Parathyroid adenoma (tissue), 2 donors: ENCODE measurements at regions not wholly inside any gene's neighbourhood (a gene's known extent, or its start where the extent isn't known, plus 50 kb on each side); places are given as distances from the start of the nearest gene placed in this dataset.
"Not testable (repeated sequence)": the region's sequence is repeated elsewhere in the genome, so short reads cannot be mapped to it uniquely, and the experiment has no call there.

ENCODE experiments used
- H2AFZ ChIP-seq: fragments of 300-600 bp; sonication (generic); one replicate; pipeline ENCODE4 v1.7.0; 2017; ENCODE audit warnings: antibody characterized with exemption, mild to moderate bottlenecking
- H3K27ac ChIP-seq: fragments of 300-600 bp; sonication (generic); one replicate; pipeline ENCODE4 v1.7.0; 2017
- H3K27me3 ChIP-seq: fragments of 300-600 bp; sonication (generic); one replicate; pipeline ENCODE4 v1.7.0; 2017; ENCODE audit warnings: low read length; ENCODE audit not compliant: control insufficient read depth, insufficient read depth
- H3K36me3 ChIP-seq: fragments of 300-600 bp; sonication (generic); one replicate; pipeline ENCODE4 v1.7.0; 2017; ENCODE audit warnings: low read length; ENCODE audit not compliant: control insufficient read depth, insufficient read depth
- H3K4me1 ChIP-seq: fragments of 300-600 bp; sonication (generic); one replicate; pipeline ENCODE4 v1.7.0; 2017; ENCODE audit warnings: control low read depth
- H3K4me2 ChIP-seq: fragments of 300-600 bp; sonication (generic); one replicate; pipeline ENCODE4 v1.7.0; 2017; ENCODE audit warnings: low read length
- H3K4me3 ChIP-seq: fragments of 300-600 bp; sonication (generic); one replicate; pipeline ENCODE4 v1.7.0; 2017; ENCODE audit warnings: low read depth, low read length
- H3K79me2 ChIP-seq: fragments of 300-600 bp; sonication (generic); one replicate; pipeline ENCODE4 v1.7.0; 2017; ENCODE audit warnings: control low read depth
- H3K9ac ChIP-seq: fragments of 300-600 bp; sonication (generic); one replicate; pipeline ENCODE4 v1.7.0; 2017; ENCODE audit warnings: mild to moderate bottlenecking
- H3K9me3 ChIP-seq: fragments of 300-600 bp; sonication (generic); one replicate; pipeline ENCODE4 v1.7.0; 2017; ENCODE audit warnings: low read length; ENCODE audit not compliant: control insufficient read depth
- CTCF ChIP-seq: fragments of 300-600 bp; sonication (generic); IDR thresholded peaks from one replicate; pipeline ENCODE4 v1.7.0; 2017; ENCODE audit warnings: antibody characterized with exemption, mild to moderate bottlenecking
- donor health status: primary hyperparathyroidism.

- H3K4me3 ChIP-seq = no peak overlapping the region
- no peak overlapping the region for H3K4me2 ChIP-seq
- no peak overlapping the region for H3K27ac ChIP-seq
- no peaks in the 10 kb centered on the region for H3K27me3 ChIP-seq
- H3K9me3 ChIP-seq = no peaks in the 10 kb centered on the region
- peaks cover 40% of the 10 kb centered on the region for H3K4me1 ChIP-seq
- H3K9ac ChIP-seq = no peak overlapping the region
- no peak for TF ChIP-seq CTCF
- H2AFZ ChIP-seq = no peak overlapping the region
- H3K79me2 ChIP-seq = no peaks in the 10 kb centered on the region
- no peaks in the 10 kb centered on the region for H3K36me3 ChIP-seq
These were observed 67.3 kb upstream of the DDR1 start for GRCh38 chr6:30816791-30817739.

- not testable (repeated sequence) for H3K9ac ChIP-seq, H3K4me2 ChIP-seq, H3K79me2 ChIP-seq, H3K9me3 ChIP-seq, H3K27me3 ChIP-seq, H3K36me3 ChIP-seq, H3K27ac ChIP-seq, H3K4me3 ChIP-seq, H2AFZ ChIP-seq
- H3K4me1 ChIP-seq = peaks cover 40% of the 10 kb centered on the region
These were observed 68.0 kb upstream of the DDR1 start for GRCh38 chr6:30816296-30816695.

GRCh38 chr6:30815041-30815742 lies 69.1 kb upstream of the DDR1 start:
- Histone ChIP-seq H3K27ac (peak overlapping the region; percentile 20), H3K4me1 (peaks cover 47% of the 10 kb centered on the region)
- H3K36me3 ChIP-seq, H2AFZ ChIP-seq, H3K4me2 ChIP-seq, H3K27me3 ChIP-seq, H3K9me3 ChIP-seq, H3K79me2 ChIP-seq, H3K4me3 ChIP-seq, H3K9ac ChIP-seq: not testable (repeated sequence)

- Histone ChIP-seq H3K9me3 (no peaks in the 10 kb centered on the region), H3K27ac (peak overlapping the region; percentile 20), H2AFZ (peak overlapping the region; percentile 76), H3K79me2 (no peaks in the 10 kb centered on the region), H3K4me1 (peaks cover 43% of the 10 kb centered on the region), H3K9ac (no peak overlapping the region), H3K4me3 (no peak overlapping the region), H3K27me3 (no peaks in the 10 kb centered on the region), H3K36me3 (no peaks in the 10 kb centered on the region), H3K4me2 (no peak overlapping the region)
- TF ChIP-seq CTCF = no peak
These were observed 69.9 kb upstream of the DDR1 start for GRCh38 chr6:30814146-30815040.

GRCh38 chr6:30813631-30814145 lies 69.3 kb upstream of the IER3 start:
- Histone ChIP-seq H3K27ac (peak overlapping the region; percentile 20), H3K27me3 (no peaks in the 10 kb centered on the region), H3K4me3 (no peak overlapping the region), H3K79me2 (no peaks in the 10 kb centered on the region), H3K9me3 (no peaks in the 10 kb centered on the region), H3K4me2 (no peak overlapping the region), H3K9ac (no peak overlapping the region), H3K4me1 (peaks cover 40% of the 10 kb centered on the region), H3K36me3 (no peaks in the 10 kb centered on the region), H2AFZ (peak overlapping the region; percentile 76)
- TF ChIP-seq CTCF = no peak
